Kasumi-1 (cell line): ENCODE measurements at regions not wholly inside any gene's neighbourhood (a gene's known extent, or its start where the extent isn't known, plus 50 kb on each side); places are given as distances from the start of the nearest gene placed in this dataset.

ENCODE experiments used
- DNase-seq, 2 experiments: peaks; one replicate each; lab custom pipeline; 2025; lab: John Stamatoyannopoulos, UW

DNA sequence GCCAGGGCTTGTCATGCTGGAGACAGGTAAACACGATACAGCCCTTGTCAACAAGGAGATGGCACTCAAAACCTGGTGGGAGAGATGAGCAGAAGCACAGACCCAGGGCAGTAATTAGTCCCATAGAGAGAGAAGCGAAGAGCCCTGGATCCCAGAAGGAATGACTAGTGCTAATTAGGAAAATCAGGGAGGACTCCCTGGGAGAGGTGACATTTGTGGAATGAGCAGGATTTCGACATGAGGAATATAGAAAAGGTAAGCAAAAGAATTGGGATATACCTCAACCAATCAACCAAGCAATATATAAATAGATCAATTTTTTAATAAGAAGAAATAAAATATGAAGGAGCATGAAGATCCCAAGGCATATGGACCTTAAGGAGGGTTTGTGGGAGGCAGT, 98.5 kb upstream of the GJB5 start:
- DNase-seq = no peak

GRCh38 chr1:34656731-34657130, 98.1 kb upstream of the GJB5 start:
- no peak for DNase-seq

GRCh38 chr1:34657266-34657665, 97.6 kb upstream of the GJB5 start:
- DNase-seq = no peak

DNA sequence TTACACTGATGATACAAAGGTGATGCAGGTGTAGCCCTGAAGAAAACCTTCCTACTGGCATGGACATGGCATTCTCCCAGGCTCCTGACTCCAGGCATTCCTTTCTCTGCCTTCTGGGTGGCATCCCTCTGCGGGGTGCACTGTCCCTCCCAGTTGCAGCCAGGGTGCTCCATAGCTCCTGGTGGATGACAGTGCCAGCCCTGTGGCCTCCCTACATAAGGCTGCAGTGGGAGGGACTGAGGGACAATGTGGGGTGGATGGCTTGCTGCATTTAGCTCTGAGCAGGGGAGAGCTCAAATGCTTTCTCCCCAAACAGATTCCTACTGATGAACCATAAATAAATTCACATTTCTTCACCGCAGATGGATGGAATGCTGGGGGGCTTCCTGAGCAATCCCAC, 97.0 kb upstream of the GJB5 start:
- no peak for DNase-seq

GRCh38 chr1:34663031-34663430, 91.8 kb upstream of the GJB5 start:
- DNase-seq = no peak

- DNase-seq = no peak
Measured at GRCh38 chr1:34668063-34668462, 86.8 kb upstream of the GJB5 start.

GRCh38 chr1:34670982-34671381, 83.9 kb upstream of the GJB5 start:
- no peak for DNase-seq

DNA sequence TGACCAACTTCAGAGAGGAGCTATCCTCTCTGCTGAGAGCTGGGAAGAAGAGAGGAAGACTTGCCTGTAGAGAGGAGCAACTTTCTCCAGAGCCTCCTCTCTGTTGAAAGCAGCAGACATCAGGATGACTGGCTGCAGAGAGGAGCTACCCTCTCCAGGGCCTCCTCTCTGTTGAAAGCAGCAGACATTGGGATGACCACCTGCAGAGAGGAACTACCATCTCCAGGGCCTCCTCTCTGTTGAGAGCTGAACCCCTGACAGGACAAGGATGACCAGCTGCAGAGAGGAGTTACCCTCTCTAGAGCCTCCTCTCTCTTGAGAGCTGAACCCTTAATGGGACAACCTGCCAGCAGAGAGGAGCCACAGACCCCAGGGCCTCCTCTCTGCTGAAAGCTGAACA, 83.0 kb upstream of the GJB5 start:
- no peak for DNase-seq

- DNase-seq = peak; percentile 3 to 33
Measured at GRCh38 chr1:34681480-34682451, 73.1 kb upstream of the GJB5 start.

GRCh38 chr1:34682452-34683223, 72.2 kb upstream of the GJB5 start:
- DNase-seq = no peak

- DNase-seq = no peak
Measured at GRCh38 chr1:34683616-34684015, 71.2 kb upstream of the GJB5 start.

- DNase-seq = peak; percentile 8 to 11
Measured at GRCh38 chr1:34684266-34684665, 70.6 kb upstream of the GJB5 start.

DNA sequence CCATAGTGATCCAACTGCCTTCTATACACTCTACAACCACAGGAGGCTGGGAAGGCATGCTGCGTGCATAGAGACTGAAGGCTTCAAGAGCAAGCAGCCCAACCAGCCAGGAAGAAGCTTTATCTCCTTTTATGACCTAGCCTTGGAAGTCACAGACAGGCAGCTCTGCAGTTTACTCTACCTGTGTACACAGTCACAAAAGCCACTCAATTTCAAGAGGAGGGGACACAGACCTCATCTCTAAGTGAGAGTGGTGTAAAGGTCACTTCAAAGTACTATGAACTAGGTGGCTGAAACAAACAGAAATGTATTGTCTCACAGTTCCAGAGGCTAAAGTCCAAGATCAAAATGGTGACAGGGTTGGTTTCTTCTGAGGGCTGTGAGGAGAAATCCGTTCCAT, 69.6 kb upstream of the GJB5 start:
- DNase-seq = no peak

- no peak for DNase-seq
Measured at GRCh38 chr1:34686531-34686930, 68.3 kb upstream of the GJB5 start.

DNA sequence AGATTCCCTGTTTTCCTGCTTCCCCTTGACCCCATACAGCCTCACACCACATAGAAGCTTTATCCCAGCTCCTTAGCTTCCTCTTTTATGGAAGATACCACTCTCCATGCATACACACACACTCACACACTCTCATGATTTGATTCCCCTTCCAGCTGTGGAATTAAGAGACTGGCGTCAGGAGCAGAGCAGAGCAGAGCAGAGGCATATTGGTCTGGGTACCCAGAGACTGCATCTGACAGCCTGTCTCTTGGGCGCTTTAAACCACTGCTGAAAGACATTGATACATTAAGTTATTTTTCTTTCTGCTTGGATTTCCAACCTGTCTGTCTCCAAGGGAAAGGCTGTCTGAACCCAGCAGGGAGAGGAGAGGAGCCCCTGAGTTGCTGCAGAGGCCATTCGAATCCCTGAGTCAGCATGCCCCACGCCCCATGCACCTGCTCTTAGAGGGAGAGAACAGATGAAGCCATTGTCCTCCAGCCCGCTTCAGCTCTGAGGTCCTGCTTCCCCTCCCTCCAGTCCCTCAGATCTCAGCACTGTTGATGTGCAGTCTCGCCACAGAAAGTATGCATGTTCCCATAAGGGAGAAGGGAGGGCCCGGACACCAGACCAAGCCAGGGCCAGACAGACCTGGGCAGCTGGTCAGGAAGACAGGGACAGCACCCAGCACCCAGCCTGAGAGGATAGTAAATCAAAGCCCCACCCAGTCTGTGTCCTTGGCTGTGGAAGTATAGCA, 66.7 kb upstream of the GJB5 start:
- DNase-seq = no peak

- no peak for DNase-seq
Measured at GRCh38 chr1:34690269-34690668, 64.6 kb upstream of the GJB5 start.

DNA sequence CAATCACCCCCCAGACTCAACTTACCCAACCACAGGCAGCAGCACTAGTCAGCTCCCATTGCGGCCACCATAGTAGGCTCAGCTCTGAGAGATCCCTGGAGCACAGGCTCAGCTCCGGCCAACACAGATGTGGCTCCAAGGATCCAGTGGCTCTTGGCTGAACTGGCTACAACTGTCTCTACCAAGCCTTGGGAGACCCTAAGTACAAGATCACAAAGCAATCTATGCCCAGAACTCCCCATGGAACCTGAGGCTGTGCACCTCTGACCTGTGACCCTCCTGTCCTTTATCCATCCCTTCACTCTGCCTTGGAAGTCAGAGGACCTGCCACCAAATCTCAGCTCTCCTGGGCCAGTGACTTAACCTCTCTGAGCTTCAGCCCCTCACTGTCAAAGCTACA, 61.8 kb upstream of the GJB5 start:
- DNase-seq = no peak

- DNase-seq = no peak
Measured at GRCh38 chr1:34694383-34694782, 60.5 kb upstream of the GJB5 start.

GRCh38 chr1:34695580-34695979, 59.3 kb upstream of the GJB5 start:
- no peak for DNase-seq

DNA sequence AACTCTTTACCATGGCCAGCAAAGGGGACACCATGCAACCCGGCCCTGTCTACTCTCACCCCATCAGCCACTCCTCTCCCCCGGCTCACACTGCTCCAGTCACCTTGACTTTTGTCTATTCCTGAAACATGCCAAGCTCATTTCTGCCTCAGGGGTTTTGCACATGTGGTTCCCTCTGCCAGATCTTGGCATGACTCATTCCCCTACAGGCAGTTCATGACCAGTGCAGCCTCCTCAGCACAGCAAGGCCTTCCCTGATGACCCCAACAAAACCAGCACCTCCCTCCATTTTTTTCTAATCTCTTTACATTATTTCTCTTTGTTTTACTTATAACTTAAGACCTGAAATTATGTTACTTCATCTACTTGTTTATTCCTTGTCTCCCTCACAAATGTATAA, 58.6 kb upstream of the GJB5 start:
- no peak for DNase-seq

DNA sequence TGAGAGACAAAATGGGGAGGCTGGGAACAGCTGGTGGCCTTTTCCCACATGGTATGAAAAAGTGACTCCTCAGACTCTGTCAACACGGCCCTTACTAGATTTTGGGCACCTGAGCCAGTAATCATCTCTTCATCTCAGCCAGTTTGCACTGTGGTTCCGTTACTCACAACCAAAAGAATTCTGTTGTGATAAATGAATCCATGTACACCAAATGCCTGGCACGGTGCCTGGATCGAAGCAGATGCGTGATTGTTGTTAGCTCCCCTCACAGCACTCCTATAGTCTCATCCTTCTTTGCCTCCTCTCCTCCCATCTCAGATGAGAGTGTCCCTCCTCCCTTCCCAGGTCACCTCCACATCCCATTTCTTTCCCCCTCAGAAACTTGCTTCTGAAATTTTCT, 57.9 kb upstream of the GJB5 start:
- no peak for DNase-seq

DNA sequence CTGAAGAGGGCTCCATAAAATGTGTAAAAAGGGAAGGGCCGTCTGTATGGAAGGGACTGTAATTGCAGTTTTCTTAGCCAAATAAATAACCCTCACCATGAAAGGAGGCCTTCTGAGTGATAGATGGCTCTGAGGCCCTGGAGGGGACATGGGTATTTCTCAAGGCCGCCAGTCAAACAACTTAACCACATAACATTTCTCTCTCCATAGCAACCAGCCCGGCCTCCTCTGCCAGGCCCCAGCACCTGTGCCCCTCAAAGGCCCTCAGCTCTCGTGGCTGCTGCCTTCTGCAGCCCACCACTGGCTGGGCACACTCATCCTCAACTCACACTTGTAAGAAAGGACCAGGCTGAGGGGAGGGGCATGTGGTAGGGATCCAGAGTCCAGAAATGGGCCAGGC, 57.0 kb upstream of the GJB5 start:
- DNase-seq = no peak
